ENCODE measurements at regions not wholly inside any gene's neighbourhood (a gene's known extent, or its start where the extent isn't known, plus 50 kb on each side); places are given as distances from the start of the nearest gene placed in this dataset.

GRCh38 chr5:143679777-143680176, 132.2 kb upstream of the HMHB1 start:
- TF ChIP-seq, protein P1, sequence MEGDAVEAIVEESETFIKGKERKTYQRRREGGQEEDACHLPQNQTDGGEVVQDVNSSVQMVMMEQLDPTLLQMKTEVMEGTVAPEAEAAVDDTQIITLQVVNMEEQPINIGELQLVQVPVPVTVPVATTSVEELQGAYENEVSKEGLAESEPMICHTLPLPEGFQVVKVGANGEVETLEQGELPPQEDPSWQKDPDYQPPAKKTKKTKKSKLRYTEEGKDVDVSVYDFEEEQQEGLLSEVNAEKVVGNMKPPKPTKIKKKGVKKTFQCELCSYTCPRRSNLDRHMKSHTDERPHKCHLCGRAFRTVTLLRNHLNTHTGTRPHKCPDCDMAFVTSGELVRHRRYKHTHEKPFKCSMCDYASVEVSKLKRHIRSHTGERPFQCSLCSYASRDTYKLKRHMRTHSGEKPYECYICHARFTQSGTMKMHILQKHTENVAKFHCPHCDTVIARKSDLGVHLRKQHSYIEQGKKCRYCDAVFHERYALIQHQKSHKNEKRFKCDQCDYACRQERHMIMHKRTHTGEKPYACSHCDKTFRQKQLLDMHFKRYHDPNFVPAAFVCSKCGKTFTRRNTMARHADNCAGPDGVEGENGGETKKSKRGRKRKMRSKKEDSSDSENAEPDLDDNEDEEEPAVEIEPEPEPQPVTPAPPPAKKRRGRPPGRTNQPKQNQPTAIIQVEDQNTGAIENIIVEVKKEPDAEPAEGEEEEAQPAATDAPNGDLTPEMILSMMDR (IDR thresholded peaks at IDR 0.05; ENCODE audit: insufficient read depth, low read length, poor library complexity, severe bottlenecking): no peak
- no peaks in the 10 kb centered on the region for H3K27me3 ChIP-seq (replicated peaks; ENCODE audit: control insufficient read depth, insufficient read depth, low read length)
- DNase-seq (ENCODE audit: extremely low read depth, insufficient read length): no peak
- no peak overlapping the region for H3K4me3 ChIP-seq (replicated peaks; ENCODE audit: low read depth, low read length)
- no peaks in the 10 kb centered on the region for H3K36me3 ChIP-seq (ENCODE audit: control insufficient read depth, insufficient read depth, low read length)

DNA sequence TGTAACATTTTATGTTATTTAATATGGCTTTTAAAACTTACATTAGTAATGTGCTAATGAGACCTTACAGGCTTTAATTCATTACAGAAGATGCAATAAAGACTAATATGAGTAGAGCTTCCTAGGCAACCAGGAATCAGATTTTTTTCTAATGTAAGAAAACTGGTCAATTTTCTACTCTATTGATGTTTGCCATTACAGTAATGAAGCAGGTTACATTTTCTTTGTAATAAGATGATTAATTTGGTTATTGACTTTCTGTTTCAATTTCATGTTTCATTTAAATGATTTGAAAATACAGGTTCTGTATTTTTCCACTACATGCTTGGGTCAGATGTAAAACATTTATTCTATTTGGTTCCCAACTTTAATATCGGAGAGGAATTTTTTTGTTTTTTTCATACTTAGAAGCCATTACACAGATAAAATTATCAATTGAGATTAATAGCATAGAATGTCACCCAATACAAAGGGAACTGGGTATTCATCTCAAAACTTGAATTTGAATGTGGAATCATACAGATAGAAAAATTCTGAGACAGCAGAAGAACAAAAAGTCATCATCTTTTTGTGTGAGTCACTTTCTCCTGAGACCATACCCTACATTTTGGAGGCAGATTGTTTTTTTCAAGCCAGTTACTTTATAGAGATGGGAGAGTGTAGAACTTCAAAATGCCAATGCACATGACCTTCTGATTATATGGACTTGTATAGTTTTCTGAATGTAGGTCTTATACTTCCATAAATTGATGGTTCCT, 133.6 kb upstream of the HMHB1 start:
- DNase-seq (ENCODE audit: extremely low read depth, insufficient read length): no peak
- Histone ChIP-seq H3K4me3 (replicated peaks; ENCODE audit: low read depth, low read length) (no peak overlapping the region), H3K36me3 (ENCODE audit: control insufficient read depth, insufficient read depth, low read length) (no peaks in the 10 kb centered on the region), H3K27me3 (replicated peaks; ENCODE audit: control insufficient read depth, insufficient read depth, low read length) (no peaks in the 10 kb centered on the region)
- TF ChIP-seq, protein P1 (IDR thresholded peaks at IDR 0.05; ENCODE audit: insufficient read depth, low read length, poor library complexity, severe bottlenecking): no peak

- DNase-seq (ENCODE audit: extremely low read depth, insufficient read length): no peak
- Histone ChIP-seq H3K36me3 (ENCODE audit: control insufficient read depth, insufficient read depth, low read length) (no peaks in the 10 kb centered on the region), H3K4me3 (replicated peaks; ENCODE audit: low read depth, low read length) (no peak overlapping the region), H3K27me3 (replicated peaks; ENCODE audit: control insufficient read depth, insufficient read depth, low read length) (no peaks in the 10 kb centered on the region)
- TF ChIP-seq, protein P1 (IDR thresholded peaks at IDR 0.05; ENCODE audit: insufficient read depth, low read length, poor library complexity, severe bottlenecking): no peak
Measured at GRCh38 chr5:143677403-143677802, 134.6 kb upstream of the HMHB1 start.

DNA sequence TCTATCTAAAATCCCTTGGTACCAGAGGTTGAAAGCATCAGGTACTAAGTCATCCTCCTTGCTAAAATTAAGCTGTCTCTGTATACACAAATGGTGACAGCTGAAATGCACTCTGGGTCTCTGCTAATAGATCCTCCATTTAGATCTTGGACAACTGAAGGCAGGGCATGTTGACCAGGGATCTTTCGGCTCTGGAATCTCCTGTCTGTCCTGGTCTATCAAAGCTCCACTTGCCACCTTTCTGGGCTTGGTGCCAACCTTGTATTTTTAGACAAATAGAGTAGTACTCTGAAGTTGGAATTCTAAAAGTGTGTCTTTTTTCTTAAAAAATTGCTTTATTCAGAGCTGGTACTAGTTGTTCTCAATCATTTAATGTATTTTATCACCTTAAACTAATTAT, 135.2 kb upstream of the HMHB1 start:
- no peak overlapping the region for H3K4me3 ChIP-seq (replicated peaks; ENCODE audit: low read depth, low read length)
- DNase-seq (ENCODE audit: extremely low read depth, insufficient read length): no peak
- TF ChIP-seq, protein P1 (IDR thresholded peaks at IDR 0.05; ENCODE audit: insufficient read depth, low read length, poor library complexity, severe bottlenecking): no peak
- H3K27me3 ChIP-seq (replicated peaks; ENCODE audit: control insufficient read depth, insufficient read depth, low read length): no peaks in the 10 kb centered on the region
- no peaks in the 10 kb centered on the region for H3K36me3 ChIP-seq (ENCODE audit: control insufficient read depth, insufficient read depth, low read length)

GRCh38 chr5:143674469-143674786, 137.5 kb upstream of the HMHB1 start:
- Histone ChIP-seq H3K27me3 (replicated peaks; ENCODE audit: control insufficient read depth, insufficient read depth, low read length) (no peaks in the 10 kb centered on the region), H3K4me3 (replicated peaks; ENCODE audit: low read depth, low read length) (no peak overlapping the region), H3K36me3 (ENCODE audit: control insufficient read depth, insufficient read depth, low read length) (no peaks in the 10 kb centered on the region)
- DNase-seq (ENCODE audit: extremely low read depth, insufficient read length): no peak
- TF ChIP-seq, protein P1 (IDR thresholded peaks at IDR 0.05; ENCODE audit: insufficient read depth, low read length, poor library complexity, severe bottlenecking): no peak
